GM08714 (cell line): ENCODE measurements at regions not wholly inside any gene's neighbourhood (a gene's known extent, or its start where the extent isn't known, plus 50 kb on each side); places are given as distances from the start of the nearest gene placed in this dataset.

ENCODE experiments used
- H3K4me3 ChIP-seq: fragments of 200-500 bp; sonication (Bioruptor generic); 2 replicates; pipeline ENCODE4 v1.5.1; 2014; ENCODE audit warnings: mild to moderate bottlenecking, low read length, inconsistent platforms
- ZNF274 ChIP-seq: IDR thresholded peaks from 2 replicates; pipeline ENCODE4 v1.6.1; 2012; ENCODE audit warnings: mild to moderate bottlenecking, low read depth, low read length

DNA sequence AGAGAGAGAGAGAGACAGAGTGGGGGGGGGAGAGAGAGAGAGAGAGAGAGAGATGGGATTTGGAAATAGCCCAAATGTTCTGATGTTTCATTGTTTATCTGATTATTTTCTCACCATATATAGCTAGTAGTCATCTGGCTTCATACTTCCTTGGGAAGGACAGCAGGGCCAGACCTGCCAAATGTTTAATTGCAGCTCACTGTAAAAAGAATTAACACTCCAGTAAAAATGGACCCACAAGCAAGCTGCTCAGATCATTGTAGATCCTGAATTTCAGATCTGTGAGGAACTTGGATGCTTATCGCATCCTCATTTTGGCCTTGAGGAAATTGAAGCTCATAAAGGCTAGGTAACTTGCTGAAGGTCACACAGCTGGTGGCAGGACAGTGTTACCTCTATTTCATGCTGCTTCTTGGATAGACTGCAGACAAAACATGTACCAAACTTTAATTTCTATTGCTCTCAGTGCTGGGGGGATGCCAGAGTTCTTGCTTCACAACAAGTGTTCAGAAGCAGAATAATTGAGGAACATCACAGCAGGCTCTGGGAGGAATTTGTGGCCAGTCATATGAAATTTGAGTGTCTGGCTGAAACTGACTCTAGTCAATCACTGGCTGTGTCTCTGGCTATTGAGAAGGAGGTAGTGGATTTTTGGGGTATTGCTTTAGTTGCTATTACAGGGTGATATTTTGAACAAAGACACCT lies 223.5 kb downstream of the PIK3C3 start:
- TF ChIP-seq ZNF274 = no peak

DNA sequence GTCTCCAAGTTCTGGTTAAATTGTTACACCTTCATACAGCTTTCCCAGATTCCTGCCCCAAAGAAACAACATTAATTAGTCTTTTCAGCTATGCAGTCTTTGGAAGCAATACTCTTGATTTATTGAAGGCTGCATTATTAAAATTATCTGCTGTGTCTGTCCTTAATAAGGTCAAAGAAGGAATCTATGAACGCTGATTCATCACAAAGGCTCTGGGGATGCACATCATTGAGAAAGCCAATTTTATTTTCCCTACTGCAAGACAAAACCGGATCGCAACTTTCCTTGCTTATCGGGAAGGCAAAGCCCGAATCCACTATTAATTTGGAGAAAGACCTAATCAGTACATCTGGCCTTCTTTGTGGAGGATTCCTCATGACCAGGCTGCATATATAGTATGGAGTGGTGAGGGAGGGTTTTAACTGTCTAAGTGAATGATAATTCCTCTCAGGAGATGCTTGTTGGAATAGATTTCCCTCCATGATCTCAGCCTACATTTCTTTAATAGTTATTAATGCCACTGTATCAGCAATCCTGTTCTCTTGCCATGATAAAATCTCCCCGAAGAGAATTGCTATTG lies 224.6 kb downstream of the PIK3C3 start:
- no peak overlapping the region for H3K4me3 ChIP-seq
- TF ChIP-seq ZNF274 = no peak

More for the DNA sequence above, 223.5 kb downstream of the PIK3C3 start:
- H3K4me3 ChIP-seq = no peak overlapping the region

DNA sequence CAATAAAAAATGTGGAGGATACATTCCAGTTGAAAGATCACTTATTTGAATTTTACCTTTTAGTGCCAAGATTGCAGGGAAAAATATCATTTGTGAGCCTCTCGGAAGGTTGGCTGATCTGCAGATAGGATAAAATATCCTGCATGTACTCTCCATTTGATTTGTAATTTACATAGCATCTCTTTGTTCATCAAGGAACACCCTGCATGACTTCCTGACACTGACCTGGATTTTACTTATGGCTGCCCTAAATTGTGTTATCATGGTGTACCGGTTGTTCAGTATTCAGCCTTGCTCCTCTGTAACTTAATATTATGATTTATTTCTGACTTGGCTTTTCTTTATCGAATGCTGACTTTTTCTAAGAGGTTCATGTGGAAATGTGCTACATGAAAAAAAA lies 226.4 kb downstream of the PIK3C3 start:
- no peak overlapping the region for H3K4me3 ChIP-seq
- TF ChIP-seq ZNF274 = no peak

DNA sequence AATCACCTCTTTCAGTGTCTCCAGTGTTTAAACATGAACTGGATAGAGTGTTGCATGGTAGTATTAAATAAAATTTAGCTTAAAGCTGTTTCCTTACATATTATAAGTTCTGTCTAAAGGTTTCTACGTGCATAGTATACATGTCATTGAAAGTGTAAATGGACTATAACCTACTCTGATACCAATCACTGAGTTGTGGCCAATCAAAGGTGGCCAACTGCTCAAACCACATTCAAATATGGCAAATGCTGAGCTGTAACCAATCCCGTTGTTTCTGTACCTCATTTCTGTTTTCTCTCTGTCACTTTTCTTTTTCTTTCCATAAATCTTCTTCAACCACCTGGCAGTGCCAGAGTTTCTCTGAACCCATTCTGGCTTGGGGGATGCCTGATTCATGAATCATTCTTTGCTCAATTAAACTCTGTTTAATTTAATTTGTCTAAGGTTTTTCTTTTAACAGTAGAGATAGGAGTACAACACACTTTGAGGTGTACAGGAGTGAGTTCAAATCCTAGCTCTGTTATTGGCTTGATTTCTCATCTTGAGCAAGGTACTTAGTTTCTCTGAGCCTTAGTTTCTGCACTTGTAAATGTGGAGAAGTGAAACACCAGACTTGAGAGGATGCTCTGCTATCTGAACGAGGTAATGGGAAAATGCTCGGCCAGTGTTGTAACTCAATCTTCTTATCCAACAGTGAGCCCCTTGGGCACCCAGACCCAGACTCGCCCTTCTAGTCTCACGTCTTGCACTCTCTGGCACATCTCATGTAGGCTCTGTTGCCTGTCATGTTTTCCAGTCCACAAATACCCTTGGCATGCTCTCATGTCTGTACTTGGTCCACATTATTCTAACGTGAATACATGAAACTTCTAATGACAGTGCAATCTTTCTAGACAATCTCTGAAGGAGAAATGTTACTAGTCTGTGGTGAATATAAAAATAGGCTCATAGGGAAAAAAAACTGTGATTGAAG lies 228.0 kb downstream of the PIK3C3 start:
- TF ChIP-seq ZNF274 = no peak
- H3K4me3 ChIP-seq = no peak overlapping the region

DNA sequence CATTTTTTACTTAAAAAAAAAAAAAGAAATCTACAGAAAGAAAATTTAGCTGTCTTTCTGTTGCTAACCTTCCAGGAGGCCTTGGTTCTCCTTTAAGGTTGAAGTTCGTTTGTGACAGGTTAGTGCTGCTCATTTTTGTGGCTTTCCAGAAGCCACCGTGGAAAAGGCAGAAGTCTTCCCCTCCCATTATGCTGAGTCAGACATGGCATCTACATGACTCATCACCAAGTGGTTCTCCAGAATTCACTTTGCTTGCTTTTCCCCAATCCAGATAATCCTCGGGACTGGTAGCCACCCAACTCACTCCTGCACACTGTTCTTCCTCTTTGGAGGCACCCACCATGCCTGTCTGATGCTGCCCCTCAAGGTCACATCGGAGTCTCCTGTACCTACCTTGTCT lies 228.7 kb downstream of the PIK3C3 start:
- no peak overlapping the region for H3K4me3 ChIP-seq
- TF ChIP-seq ZNF274 = no peak

DNA sequence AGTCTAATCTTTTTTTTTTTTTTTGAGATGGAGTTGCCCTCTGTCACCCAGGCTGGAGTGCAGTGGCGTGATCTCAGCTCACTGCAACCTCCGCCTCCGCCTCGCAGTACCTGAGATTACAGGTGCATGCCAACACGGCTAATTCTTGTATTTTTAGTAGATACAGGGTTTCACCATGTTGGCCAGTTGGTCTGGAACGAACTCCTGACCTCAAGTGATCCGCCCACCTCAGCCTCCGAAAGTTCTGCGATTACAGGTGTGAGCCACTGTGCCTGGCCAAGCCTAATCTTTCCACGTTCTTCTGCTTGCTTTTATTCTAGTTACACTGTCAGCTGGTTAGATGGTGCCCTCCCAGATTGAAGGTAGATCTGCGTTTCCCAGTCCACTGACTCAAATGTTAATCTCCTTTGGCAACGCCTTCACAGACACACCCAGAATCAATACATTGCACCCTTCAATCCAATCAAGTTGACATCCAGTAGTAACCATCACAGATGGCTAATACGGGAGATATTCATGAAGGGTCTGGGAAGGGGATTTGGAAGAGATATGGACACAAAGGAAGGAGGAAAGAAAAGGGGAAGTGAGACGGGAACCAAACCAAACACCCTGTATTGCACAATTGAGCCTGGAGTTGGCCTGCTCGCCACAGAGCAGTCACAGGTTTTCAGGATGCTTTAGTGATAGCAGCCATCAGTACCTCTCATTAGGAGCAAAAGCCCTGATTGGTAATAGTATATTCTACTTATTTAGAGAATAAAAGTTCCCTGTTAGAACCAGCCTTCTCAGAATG lies 229.8 kb downstream of the PIK3C3 start:
- H3K4me3 ChIP-seq = no peak overlapping the region
- no peak for TF ChIP-seq ZNF274

DNA sequence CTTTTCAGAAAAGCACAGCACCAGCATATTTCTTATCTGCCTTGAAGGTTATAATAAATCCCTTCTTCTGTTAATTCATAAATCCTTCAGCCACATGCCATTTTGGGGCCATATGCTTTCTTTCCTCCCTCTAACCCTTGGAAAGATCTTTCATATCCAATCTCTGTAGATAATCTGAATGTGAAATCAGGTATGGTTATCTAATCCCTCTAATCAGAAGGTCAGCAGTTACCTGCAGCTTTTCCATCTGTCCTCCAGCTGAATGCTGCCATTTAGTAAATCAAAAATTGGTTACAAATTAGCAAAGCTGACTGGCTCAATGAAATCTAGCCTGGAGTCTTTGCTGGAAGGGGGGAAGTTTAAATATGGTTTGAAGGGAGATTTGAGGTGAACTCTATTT lies 230.5 kb downstream of the PIK3C3 start:
- H3K4me3 ChIP-seq = no peak overlapping the region
- no peak for TF ChIP-seq ZNF274

DNA sequence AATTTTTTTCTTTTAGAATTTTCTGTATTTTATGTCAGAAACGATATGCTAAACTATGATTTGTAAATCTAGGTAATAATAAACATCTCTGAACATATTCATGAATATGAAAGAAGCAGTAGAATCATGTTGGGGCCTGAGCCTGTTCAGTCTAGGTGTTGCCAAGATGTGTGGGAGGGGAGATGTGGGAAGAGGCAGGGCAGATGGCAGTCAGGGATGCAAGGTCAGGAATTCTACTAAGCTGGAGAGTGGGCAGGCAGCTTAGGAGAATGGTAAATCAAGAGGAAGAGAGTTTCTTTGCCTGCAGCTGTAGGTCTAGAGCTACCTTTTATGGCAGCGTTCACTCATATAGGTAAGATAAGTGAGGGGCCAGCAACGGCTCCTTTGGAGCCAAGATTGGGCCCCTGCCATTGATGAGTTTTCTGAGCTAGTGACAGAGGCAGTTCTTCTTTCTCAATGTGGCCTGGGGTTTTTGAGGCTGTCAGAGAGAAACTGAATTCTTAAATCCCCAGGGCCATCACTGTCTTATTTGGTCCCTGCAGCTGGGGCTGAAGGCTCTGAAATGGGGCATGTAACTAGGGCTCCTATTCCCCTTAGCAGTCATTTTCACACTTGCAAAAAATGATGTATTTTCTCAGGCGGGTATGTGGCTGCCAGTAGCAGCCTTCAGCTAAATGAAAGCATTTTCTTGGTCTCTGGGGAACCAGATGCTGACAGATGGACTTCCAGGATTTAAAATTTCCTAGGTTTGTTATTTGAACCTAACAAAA lies 232.8 kb downstream of the PIK3C3 start:
- TF ChIP-seq ZNF274 = no peak
- no peak overlapping the region for H3K4me3 ChIP-seq

DNA sequence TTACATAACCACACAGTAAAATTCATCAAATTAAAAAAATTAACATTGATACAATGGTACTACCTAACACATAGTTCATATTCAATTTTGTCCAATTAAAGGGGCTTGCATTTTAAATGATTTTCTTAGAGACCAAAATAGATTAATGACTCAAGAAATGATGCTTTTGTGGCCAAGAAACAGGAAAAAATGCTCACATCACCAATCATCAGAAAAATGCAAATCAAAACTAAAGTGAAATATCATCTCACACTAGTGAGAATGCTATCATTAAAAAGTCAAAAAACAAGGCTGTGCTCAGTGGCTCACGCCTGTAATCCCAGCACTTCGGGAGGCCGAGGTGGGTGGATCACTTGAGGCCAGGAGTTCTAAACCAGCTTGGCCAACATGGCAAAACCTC lies 235.6 kb downstream of the PIK3C3 start:
- no peak for TF ChIP-seq ZNF274
- no peak overlapping the region for H3K4me3 ChIP-seq

DNA sequence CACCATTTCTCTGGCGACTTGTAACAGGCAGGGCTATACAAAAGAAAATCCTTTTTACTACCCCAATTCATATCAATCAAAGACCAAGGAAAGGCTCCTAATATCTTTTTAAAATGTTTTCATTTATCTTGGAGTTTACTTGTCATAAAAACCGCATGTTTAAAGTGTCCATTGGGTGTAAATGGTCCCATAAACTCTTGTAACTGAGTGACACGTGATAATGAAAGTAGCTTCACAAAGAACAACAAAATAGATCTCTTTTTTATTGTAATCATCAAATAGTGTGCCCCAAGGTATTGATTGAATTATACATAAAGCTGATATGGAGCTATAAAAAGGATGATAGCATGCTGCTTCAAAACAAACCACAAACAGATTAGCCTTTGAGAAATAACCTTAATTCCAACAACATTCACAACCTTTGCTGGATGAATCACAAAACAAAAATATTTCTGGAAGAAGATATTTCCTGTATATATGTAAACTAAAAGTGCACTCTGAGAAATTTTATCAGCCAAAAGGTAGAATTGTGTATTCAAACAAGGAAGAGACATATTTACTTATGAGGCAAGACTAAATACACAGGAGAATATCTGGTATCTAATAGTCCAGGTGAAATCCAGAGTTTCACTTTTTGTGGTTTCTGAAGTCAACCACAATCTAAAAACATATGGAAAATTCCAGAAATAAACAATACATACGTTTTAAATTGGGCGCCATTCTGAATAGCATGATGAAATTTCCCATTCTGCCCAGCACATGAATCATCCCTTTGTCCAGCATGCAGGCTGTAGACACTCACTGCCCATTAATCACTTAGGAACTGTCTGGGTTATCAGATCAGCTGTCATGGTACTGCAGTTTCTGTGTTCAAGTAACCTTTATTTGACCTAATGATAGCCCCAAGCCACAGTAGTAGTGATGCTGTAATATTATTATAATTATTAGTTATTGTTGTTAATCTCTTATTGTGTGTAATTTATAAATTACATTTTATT lies 237.5 kb downstream of the PIK3C3 start:
- no peak overlapping the region for H3K4me3 ChIP-seq
- TF ChIP-seq ZNF274 = no peak

DNA sequence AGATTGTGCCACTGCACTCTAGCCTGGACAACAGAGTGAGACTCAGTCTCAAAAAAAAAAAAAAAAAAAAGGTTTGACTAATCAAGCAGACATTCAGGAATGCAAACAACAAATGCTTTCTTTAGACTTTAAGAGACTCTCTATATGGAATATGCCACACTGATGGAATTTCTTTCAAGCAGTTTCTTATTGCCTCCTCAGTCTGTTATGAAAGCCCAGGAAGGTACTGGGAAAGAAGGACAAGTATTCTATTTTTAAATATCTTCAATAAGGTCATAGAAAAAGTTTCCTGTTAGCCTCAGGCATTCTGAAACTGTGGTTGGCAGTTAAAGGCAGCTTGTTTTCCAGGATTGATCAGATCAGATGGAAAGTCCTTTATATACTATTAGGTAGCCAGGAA lies 241.6 kb downstream of the PIK3C3 start:
- TF ChIP-seq ZNF274 = no peak
- no peak overlapping the region for H3K4me3 ChIP-seq

DNA sequence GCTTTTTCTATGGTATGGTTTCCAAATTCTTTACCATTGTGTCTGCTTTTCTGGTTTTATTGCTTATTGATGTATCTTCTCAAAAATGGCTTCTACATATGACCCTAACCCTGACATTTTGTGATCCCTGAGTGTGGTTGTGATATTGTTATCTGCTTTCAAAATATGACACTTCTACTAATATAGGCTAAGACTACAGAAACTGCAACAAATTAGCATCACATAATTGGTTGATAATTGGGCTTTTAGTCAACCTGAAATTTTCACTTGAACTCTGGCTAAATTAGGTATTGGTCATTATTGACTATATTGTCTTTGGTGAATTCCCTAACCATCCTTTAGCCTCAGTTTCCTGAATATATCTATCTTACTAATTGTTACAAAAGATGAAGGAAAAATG lies 246.1 kb downstream of the PIK3C3 start:
- no peak for TF ChIP-seq ZNF274
- no peak overlapping the region for H3K4me3 ChIP-seq
